ENCODE measurements at regions not wholly inside any gene's neighbourhood (a gene's known extent, or its start where the extent isn't known, plus 50 kb on each side); places are given as distances from the start of the nearest gene placed in this dataset.

DNA sequence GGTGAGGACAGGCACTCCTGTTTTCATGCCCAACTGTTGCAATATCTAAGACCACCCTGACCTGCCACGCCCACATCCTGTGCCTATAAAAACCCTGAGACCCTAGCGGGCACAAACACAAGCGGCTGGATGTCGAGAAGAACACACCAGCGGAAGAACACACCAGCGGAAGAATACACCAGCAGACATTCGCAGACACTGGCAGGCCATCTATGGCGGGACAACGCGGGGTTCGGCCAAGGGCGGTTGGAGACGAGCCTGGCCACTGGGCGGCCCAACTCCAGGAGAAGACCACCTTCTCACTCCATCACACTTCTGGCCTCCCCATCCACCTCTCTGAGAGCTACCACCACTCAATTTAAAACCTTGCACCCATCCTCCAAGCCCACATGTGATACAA is 361.4 kb downstream of the FAT4 start:
- Histone ChIP-seq H3K4me3 (ENCODE audit: insufficient read length, low read depth) (no peak overlapping the region), H3K4me1 (ENCODE audit: insufficient read depth, insufficient read length) (no peaks in the 10 kb centered on the region), H3K9me3 (ENCODE audit: insufficient read depth, low read length) (no peaks in the 10 kb centered on the region), H3K36me3 (ENCODE audit: insufficient read depth, insufficient read length, low read length) (no peaks in the 10 kb centered on the region), H3K9ac (ENCODE audit: insufficient read length, low read depth) (no peak overlapping the region), H3K27me3 (ENCODE audit: insufficient read depth, insufficient read length) (no peaks in the 10 kb centered on the region)
- DNase-seq (ENCODE audit: low read depth, low spot score): no peak
- no peak for TF ChIP-seq SUZ12 (IDR thresholded peaks at IDR 0.05; ENCODE audit: extremely low read depth, insufficient read depth, insufficient read length)
- TF ChIP-seq YY1 (IDR thresholded peaks at IDR 0.05; ENCODE audit: insufficient read depth, insufficient read length): no peak
- no peak for TF ChIP-seq ZNF274 (IDR thresholded peaks at IDR 0.05; ENCODE audit: low read depth, low read length)

DNA sequence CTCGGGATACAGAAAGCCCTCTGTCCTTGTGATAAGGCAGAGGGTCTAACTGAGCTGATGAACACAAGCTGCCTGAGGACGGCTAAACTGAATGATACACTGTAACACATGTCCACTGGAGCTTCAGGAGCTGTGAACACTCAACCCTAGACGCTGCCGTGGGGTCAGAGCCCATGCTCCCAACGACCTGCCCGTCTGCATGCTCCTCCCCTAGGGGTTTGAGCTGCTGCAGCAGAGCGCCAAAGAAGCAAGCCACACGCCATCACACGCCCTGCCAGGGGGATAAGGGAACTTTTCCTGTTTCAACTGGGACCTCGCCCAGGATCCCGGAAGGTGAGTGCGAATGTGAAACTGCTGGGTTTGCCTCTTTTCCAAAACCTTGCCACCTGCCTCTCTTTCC is 361.8 kb downstream of the FAT4 start:
- no peak for DNase-seq (ENCODE audit: low read depth, low spot score)
- H3K9ac ChIP-seq (ENCODE audit: insufficient read length, low read depth): no peak overlapping the region
- no peaks in the 10 kb centered on the region for H3K9me3 ChIP-seq (ENCODE audit: insufficient read depth, low read length)
- TF ChIP-seq YY1 (IDR thresholded peaks at IDR 0.05; ENCODE audit: insufficient read depth, insufficient read length) (no peak), ZNF274 (IDR thresholded peaks at IDR 0.05; ENCODE audit: low read depth, low read length) (no peak), SUZ12 (IDR thresholded peaks at IDR 0.05; ENCODE audit: extremely low read depth, insufficient read depth, insufficient read length) (no peak)
- H3K4me3 ChIP-seq (ENCODE audit: insufficient read length, low read depth): no peak overlapping the region
- no peaks in the 10 kb centered on the region for H3K4me1 ChIP-seq (ENCODE audit: insufficient read depth, insufficient read length)
- no peaks in the 10 kb centered on the region for H3K27me3 ChIP-seq (ENCODE audit: insufficient read depth, insufficient read length)
- H3K36me3 ChIP-seq (ENCODE audit: insufficient read depth, insufficient read length, low read length): no peaks in the 10 kb centered on the region

DNA sequence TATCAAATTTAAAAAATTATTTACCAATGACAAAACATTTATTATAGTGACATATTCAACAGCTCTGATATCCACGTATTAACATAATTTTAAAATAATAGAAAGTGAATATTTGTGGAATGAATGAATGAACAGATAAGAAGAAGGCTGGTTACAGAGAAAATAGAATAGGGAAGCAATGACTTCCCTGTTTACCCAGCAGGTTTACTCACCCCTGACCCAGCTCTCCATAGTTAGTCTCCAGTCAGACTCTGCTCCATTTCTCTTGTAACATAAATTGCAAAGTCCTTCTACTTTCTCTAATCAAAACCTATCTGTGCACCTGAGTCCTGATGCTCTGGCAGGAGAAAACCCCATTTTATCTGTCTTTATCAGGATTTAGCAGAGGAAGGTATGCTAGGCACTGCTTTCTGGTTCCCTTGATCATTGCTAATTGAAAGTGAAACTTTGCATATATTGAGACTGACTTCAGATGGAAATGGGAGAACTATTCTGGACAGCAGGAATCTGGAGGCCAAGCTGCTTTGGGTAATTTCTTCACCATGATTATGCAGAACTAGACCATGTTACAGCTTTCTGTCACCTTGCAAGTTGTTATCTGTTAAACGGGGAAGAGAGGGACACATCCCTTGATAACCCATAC is 363.0 kb downstream of the FAT4 start:
- Histone ChIP-seq H3K4me1 (ENCODE audit: insufficient read depth, insufficient read length) (no peaks in the 10 kb centered on the region), H3K9me3 (ENCODE audit: insufficient read depth, low read length) (no peaks in the 10 kb centered on the region), H3K36me3 (ENCODE audit: insufficient read depth, insufficient read length, low read length) (no peaks in the 10 kb centered on the region), H3K9ac (ENCODE audit: insufficient read length, low read depth) (no peak overlapping the region), H3K27me3 (ENCODE audit: insufficient read depth, insufficient read length) (no peaks in the 10 kb centered on the region), H3K4me3 (ENCODE audit: insufficient read length, low read depth) (no peak overlapping the region)
- TF ChIP-seq SUZ12 (IDR thresholded peaks at IDR 0.05; ENCODE audit: extremely low read depth, insufficient read depth, insufficient read length) (no peak), ZNF274 (IDR thresholded peaks at IDR 0.05; ENCODE audit: low read depth, low read length) (no peak), YY1 (IDR thresholded peaks at IDR 0.05; ENCODE audit: insufficient read depth, insufficient read length) (no peak)
- no peak for DNase-seq (ENCODE audit: low read depth, low spot score)

DNA sequence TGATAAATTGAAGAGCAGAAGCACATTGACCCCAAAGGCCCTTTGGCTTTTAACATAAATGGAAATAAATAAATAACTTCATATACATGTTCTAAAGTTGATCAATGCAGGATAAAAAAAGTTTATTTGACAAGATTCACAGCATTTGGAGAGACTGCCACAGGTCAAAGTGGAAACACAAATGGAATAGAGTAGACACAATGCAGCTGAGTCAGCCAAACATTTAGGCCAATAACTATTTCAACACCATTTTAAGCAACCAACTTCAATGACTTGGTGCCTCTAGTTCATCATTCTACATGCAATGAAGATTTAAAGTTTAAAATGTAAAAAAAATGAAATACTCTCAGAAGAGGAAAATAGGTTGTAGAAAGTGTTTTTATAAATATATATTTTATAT is 365.2 kb downstream of the FAT4 start:
- Histone ChIP-seq H3K36me3 (ENCODE audit: insufficient read depth, insufficient read length, low read length) (no peaks in the 10 kb centered on the region), H3K4me1 (ENCODE audit: insufficient read depth, insufficient read length) (no peaks in the 10 kb centered on the region), H3K4me3 (ENCODE audit: insufficient read length, low read depth) (no peak overlapping the region), H3K9me3 (ENCODE audit: insufficient read depth, low read length) (no peaks in the 10 kb centered on the region), H3K27me3 (ENCODE audit: insufficient read depth, insufficient read length) (no peaks in the 10 kb centered on the region), H3K9ac (ENCODE audit: insufficient read length, low read depth) (no peak overlapping the region)
- no peak for TF ChIP-seq SUZ12 (IDR thresholded peaks at IDR 0.05; ENCODE audit: extremely low read depth, insufficient read depth, insufficient read length)
- no peak for TF ChIP-seq ZNF274 (IDR thresholded peaks at IDR 0.05; ENCODE audit: low read depth, low read length)
- TF ChIP-seq YY1 (IDR thresholded peaks at IDR 0.05; ENCODE audit: insufficient read depth, insufficient read length): no peak
- no peak for DNase-seq (ENCODE audit: low read depth, low spot score)

DNA sequence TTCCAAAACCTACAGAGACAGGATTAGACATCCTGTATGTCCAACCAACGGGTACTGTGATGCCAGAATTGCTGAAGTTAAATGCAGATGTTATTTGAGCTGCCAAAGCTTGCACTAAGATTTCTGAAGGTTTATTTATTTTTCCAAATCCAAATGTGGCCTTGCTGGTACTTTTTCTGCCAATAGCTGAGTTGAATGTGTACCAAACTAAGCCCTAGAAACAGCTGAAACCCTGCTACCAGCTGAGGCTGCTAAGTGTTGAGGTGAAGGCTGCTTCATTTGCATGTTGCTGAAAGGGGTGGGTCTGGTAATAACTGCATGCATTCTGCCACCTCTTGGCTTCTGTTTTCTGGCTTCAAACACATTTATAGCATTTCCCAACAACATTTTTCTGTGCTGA is 366.5 kb downstream of the FAT4 start:
- no peak overlapping the region for H3K4me3 ChIP-seq (ENCODE audit: insufficient read length, low read depth)
- no peaks in the 10 kb centered on the region for H3K27me3 ChIP-seq (ENCODE audit: insufficient read depth, insufficient read length)
- no peaks in the 10 kb centered on the region for H3K9me3 ChIP-seq (ENCODE audit: insufficient read depth, low read length)
- H3K36me3 ChIP-seq (ENCODE audit: insufficient read depth, insufficient read length, low read length): no peaks in the 10 kb centered on the region
- DNase-seq (ENCODE audit: low read depth, low spot score): no peak
- no peak overlapping the region for H3K9ac ChIP-seq (ENCODE audit: insufficient read length, low read depth)
- TF ChIP-seq SUZ12 (IDR thresholded peaks at IDR 0.05; ENCODE audit: extremely low read depth, insufficient read depth, insufficient read length) (no peak), YY1 (IDR thresholded peaks at IDR 0.05; ENCODE audit: insufficient read depth, insufficient read length) (no peak), ZNF274 (IDR thresholded peaks at IDR 0.05; ENCODE audit: low read depth, low read length) (no peak)
- no peaks in the 10 kb centered on the region for H3K4me1 ChIP-seq (ENCODE audit: insufficient read depth, insufficient read length)

DNA sequence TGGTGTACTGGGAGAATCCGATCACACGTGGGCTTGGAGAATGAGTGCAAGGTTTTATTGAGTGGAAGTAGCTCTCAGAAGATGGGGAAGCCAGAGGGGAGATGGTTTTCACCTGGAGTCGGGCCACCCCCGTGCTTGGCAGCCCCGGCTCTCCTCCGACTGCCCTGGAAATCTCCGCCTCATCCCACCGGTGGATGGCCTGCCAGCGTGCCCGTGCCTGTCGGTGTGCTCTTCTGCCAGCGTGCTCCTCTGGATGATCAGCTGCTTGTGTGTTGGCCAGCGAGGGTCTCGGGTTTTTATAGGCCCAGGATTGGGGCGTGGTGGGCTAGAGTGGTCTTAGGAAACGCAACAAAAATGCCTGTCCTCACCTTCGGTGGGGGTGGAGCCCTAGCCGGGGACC is 368.0 kb downstream of the FAT4 start:
- TF ChIP-seq SUZ12 (IDR thresholded peaks at IDR 0.05; ENCODE audit: extremely low read depth, insufficient read depth, insufficient read length): no peak
- Histone ChIP-seq H3K27me3 (ENCODE audit: insufficient read depth, insufficient read length) (no peaks in the 10 kb centered on the region), H3K9ac (ENCODE audit: insufficient read length, low read depth) (no peak overlapping the region), H3K9me3 (ENCODE audit: insufficient read depth, low read length) (no peaks in the 10 kb centered on the region), H3K36me3 (ENCODE audit: insufficient read depth, insufficient read length, low read length) (no peaks in the 10 kb centered on the region), H3K4me3 (ENCODE audit: insufficient read length, low read depth) (no peak overlapping the region), H3K4me1 (ENCODE audit: insufficient read depth, insufficient read length) (no peaks in the 10 kb centered on the region)
- no peak for DNase-seq (ENCODE audit: low read depth, low spot score)

DNA sequence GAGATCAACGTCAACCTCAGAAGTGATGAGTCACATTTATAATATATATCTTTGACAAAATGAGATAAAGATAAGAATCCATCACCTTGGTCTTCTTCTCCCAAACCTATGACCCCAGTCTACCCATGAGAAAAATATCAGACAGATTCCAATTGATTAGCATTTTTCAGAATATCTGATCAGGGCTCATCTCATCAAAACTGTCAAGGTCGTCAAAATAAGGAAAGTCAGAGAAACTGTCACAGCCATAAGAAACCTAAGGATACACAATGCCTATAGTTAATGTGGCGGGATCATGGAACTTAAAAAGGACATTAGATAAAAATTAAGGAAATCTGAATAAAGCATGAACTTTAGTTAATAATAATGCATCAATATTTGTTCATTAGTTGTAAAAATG is 374.1 kb downstream of the FAT4 start:
- no peak for TF ChIP-seq SUZ12 (IDR thresholded peaks at IDR 0.05; ENCODE audit: extremely low read depth, insufficient read depth, insufficient read length)
- no peak for TF ChIP-seq ZNF274 (IDR thresholded peaks at IDR 0.05; ENCODE audit: low read depth, low read length)
- TF ChIP-seq YY1 (IDR thresholded peaks at IDR 0.05; ENCODE audit: insufficient read depth, insufficient read length): no peak
- Histone ChIP-seq H3K9me3 (ENCODE audit: insufficient read depth, low read length) (no peaks in the 10 kb centered on the region), H3K4me1 (ENCODE audit: insufficient read depth, insufficient read length) (no peaks in the 10 kb centered on the region), H3K36me3 (ENCODE audit: insufficient read depth, insufficient read length, low read length) (no peaks in the 10 kb centered on the region), H3K9ac (ENCODE audit: insufficient read length, low read depth) (no peak overlapping the region), H3K27me3 (ENCODE audit: insufficient read depth, insufficient read length) (no peaks in the 10 kb centered on the region), H3K4me3 (ENCODE audit: insufficient read length, low read depth) (no peak overlapping the region)
- no peak for DNase-seq (ENCODE audit: low read depth, low spot score)
